ENCODE measurements at regions not wholly inside any gene's neighbourhood (a gene's known extent, or its start where the extent isn't known, plus 50 kb on each side); places are given as distances from the start of the nearest gene placed in this dataset.

DNA sequence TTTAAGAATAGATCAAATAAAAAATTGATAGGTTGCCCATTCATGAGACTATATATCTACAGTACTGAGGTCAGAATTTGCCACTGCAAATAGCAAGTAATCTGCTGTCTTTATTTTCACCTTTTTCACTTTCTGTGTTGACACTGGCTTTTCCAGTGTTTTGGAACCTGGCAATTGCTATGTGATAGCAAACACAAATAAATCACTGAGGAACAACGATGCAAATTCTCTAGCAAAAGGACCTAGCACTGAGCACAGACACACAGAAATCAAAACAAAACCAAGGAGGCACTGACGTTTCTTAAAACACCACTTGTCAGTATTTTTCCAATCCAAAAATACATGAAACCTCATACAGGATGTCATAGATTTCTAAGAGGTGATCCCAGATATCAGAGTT is 210.7 kb downstream of the DHX15 start:
- peaks cover 6 to 11% of the 10 kb centered on the region in 2 donors for H3K4me1 ChIP-seq

DNA sequence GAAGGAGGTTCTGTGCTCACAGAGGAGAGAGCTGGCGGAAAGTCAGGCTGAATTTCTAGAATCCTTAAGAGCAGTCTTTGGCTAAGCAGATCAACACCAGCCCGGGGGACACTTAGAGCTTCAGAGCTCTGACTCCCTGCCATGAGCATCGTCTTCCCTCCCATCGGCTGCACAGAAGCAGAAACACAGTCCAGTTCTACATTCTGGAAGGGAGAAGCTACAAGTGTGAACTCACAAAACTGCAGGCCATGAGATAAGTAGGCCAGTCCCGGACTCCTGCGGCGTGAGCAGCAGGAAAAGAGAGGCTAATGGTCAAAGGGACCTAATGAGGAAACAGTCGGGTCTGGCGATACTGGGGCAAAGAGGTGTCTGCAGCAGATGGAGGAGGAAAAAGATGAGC is 211.5 kb downstream of the DHX15 start:
- TF ChIP-seq, protein P1, sequence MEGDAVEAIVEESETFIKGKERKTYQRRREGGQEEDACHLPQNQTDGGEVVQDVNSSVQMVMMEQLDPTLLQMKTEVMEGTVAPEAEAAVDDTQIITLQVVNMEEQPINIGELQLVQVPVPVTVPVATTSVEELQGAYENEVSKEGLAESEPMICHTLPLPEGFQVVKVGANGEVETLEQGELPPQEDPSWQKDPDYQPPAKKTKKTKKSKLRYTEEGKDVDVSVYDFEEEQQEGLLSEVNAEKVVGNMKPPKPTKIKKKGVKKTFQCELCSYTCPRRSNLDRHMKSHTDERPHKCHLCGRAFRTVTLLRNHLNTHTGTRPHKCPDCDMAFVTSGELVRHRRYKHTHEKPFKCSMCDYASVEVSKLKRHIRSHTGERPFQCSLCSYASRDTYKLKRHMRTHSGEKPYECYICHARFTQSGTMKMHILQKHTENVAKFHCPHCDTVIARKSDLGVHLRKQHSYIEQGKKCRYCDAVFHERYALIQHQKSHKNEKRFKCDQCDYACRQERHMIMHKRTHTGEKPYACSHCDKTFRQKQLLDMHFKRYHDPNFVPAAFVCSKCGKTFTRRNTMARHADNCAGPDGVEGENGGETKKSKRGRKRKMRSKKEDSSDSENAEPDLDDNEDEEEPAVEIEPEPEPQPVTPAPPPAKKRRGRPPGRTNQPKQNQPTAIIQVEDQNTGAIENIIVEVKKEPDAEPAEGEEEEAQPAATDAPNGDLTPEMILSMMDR (IDR thresholded peaks at IDR 0.05 in 4 of 5, conservative IDR thresholded peaks at IDR 0.05 in 1 of 5) = no peak
- no peak for TF ChIP-seq POLR2A (IDR thresholded peaks at IDR 0.05)
- ATAC-seq = no peak
- H3K27me3 ChIP-seq = no peaks in the 10 kb centered on the region
- no peak for DNase-seq
- H3K27ac ChIP-seq = no peak overlapping the region
- no peak overlapping the region for H3K4me3 ChIP-seq
- intact Hi-C loops (cut with DNase I; ENCODE audit: low total_unique reads) (no loop called here), in situ Hi-C loops (cut with MboI; ENCODE audit: low sequenced_read_pairs in 4 of 4) (no loop called here)
- peaks cover 6 to 11% of the 10 kb centered on the region in 2 donors for H3K4me1 ChIP-seq
- H3K9me3 ChIP-seq = no peaks in the 10 kb centered on the region
- no peaks in the 10 kb centered on the region for H3K36me3 ChIP-seq

More for the DNA sequence above, 210.7 kb downstream of the DHX15 start:
- no peak overlapping the region for H3K4me3 ChIP-seq
- no peaks in the 10 kb centered on the region for H3K9me3 ChIP-seq
- H3K27ac ChIP-seq = no peak overlapping the region
- in situ Hi-C loops (cut with MboI; ENCODE audit: low sequenced_read_pairs in 4 of 4) (no loop called here), intact Hi-C loops (cut with DNase I; ENCODE audit: low total_unique reads) (no loop called here)
- TF ChIP-seq, protein P1 (IDR thresholded peaks at IDR 0.05 in 4 of 5, conservative IDR thresholded peaks at IDR 0.05 in 1 of 5) = no peak
- no peak for TF ChIP-seq POLR2A (IDR thresholded peaks at IDR 0.05)
- no peak for ATAC-seq
- DNase-seq = no peak
- H3K36me3 ChIP-seq = no peaks in the 10 kb centered on the region
- no peaks in the 10 kb centered on the region for H3K27me3 ChIP-seq

DNA sequence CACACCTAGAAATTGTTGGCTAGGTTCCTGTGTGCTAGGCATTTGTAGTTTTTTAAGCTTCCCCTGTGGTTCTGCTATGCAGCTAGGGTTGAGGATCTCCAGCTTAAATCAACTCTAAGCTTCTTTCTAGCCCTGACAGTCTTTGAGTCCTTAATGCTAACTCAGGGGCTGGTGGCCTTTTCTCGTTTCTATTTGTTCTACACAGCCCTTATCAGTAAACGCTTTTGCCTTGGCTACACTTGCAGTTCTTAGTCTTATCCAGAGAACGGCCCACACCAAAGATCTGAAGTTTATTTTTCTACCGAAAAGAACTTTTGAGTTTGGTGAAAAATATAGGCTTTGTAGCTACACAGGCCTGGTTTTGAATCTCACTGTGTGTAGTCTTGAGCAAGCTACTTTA is 212.0 kb downstream of the DHX15 start:
- in situ Hi-C loops (cut with MboI; ENCODE audit: low sequenced_read_pairs in 4 of 4) = no loop called here

DNA sequence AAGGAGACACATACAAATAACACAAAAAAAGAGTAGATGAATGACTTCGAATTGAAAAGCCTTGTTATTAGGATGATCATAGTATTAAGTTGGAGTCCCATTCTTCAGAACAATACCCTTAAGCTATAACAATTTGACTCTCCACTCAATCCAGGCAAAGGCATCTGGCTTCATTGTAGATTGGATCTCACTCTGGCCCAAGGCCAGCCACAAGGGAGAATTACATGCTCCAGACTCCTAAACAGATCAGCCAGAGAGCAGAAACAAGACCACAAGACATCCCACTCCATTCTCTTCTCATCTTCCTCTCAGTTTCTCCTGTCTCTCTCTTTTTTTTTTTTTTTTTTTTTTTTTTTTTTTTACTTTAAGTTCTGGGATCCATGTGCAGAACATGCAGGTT is 213.9 kb downstream of the DHX15 start:
- H3K4me1 ChIP-seq = peaks cover 6 to 11% of the 10 kb centered on the region in 2 donors
- no peaks in the 10 kb centered on the region for H3K36me3 ChIP-seq
- ATAC-seq (no peak), DNase-seq (no peak)
- in situ Hi-C loops (cut with MboI; ENCODE audit: low sequenced_read_pairs in 4 of 4) = no loop called here
- no peak overlapping the region for H3K27ac ChIP-seq
- H3K9me3 ChIP-seq = no peaks in the 10 kb centered on the region
- intact Hi-C loops (cut with DNase I; ENCODE audit: low total_unique reads) = no loop called here
- H3K27me3 ChIP-seq = no peaks in the 10 kb centered on the region
- no peak for TF ChIP-seq POLR2A (IDR thresholded peaks at IDR 0.05)
- TF ChIP-seq, protein P1 (IDR thresholded peaks at IDR 0.05 in 4 of 5, conservative IDR thresholded peaks at IDR 0.05 in 1 of 5) = no peak
- H3K4me3 ChIP-seq = no peak overlapping the region

More for the DNA sequence above, 212.0 kb downstream of the DHX15 start:
- TF ChIP-seq, protein P1 (IDR thresholded peaks at IDR 0.05 in 4 of 5, conservative IDR thresholded peaks at IDR 0.05 in 1 of 5) = no peak
- TF ChIP-seq POLR2A (IDR thresholded peaks at IDR 0.05) = no peak
- Histone ChIP-seq H3K9me3 (no peaks in the 10 kb centered on the region), H3K4me3 (no peak overlapping the region), H3K27ac (no peak overlapping the region), H3K4me1 (peaks cover 6 to 11% of the 10 kb centered on the region in 2 donors), H3K27me3 (no peaks in the 10 kb centered on the region), H3K36me3 (no peaks in the 10 kb centered on the region)
- DNase-seq = no peak
- intact Hi-C loops (cut with DNase I; ENCODE audit: low total_unique reads) = no loop called here
- no peak for ATAC-seq

DNA sequence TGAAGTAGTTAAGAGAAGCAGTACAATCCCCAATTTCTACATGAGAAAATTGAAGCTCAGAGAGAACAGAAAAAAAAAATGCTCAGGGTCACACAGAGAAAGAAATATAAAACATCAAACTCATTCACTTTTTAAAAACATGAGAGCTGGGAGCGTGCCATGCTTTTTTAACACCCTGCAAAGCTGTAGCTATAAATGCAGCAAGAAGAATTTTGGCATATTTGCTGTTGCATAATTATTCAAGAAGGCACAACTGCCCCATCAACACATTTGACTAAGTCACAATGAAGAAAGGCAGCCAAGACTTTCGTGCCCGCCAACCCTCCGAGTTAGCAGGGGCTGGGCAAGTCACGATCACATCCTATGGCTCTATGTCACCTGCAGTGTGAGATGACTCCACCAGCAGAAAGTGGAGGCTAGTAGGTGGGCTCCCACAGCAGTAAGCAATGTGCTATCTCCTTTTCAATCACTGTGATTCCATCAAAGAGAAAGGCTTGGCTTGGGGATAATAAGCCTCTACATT is 214.8 kb downstream of the DHX15 start:
- H3K4me1 ChIP-seq = peaks cover 7 to 18% of the 10 kb centered on the region in 2 donors
- no peaks in the 10 kb centered on the region for H3K27me3 ChIP-seq
- H3K4me3 ChIP-seq = no peak overlapping the region
- DNase-seq (no peak), ATAC-seq (no peak)
- H3K36me3 ChIP-seq = no peaks in the 10 kb centered on the region
- intact Hi-C loops (cut with DNase I; ENCODE audit: low total_unique reads) = no loop called here
- TF ChIP-seq POLR2A (IDR thresholded peaks at IDR 0.05) = no peak
- TF ChIP-seq, protein P1 (IDR thresholded peaks at IDR 0.05 in 4 of 5, conservative IDR thresholded peaks at IDR 0.05 in 1 of 5) = no peak
- H3K9me3 ChIP-seq = no peaks in the 10 kb centered on the region
- in situ Hi-C loops (cut with MboI; ENCODE audit: low sequenced_read_pairs in 4 of 4) = no loop called here
- no peak overlapping the region for H3K27ac ChIP-seq
